Activated naive CD4-positive, alpha-beta T cell treated with anti-CD3 and anti-CD28 coated beads for 36 hours (primary cell): ENCODE measurements at regions not wholly inside any gene's neighbourhood (a gene's known extent, or its start where the extent isn't known, plus 50 kb on each side); places are given as distances from the start of the nearest gene placed in this dataset.
"Not testable (repeated sequence)": the region's sequence is repeated elsewhere in the genome, so short reads cannot be mapped to it uniquely, and the experiment has no call there.

Source experiments
- CTCF ChIA-PET: fragments of 350-600 bp; sonication (Branson Sonifier 250); formaldehyde crosslinking; loops from one replicate; lab custom pipeline; 2021; ENCODE audit warnings: antibody characterized with exemption; lab: Charles Lee
- DNase-seq: peaks from one replicate; pipeline ENCODE4 v3.0.0-alpha.2; 2020
- H3K27ac Mint-ChIP-seq: one replicate; pipeline ENCODE4 v1.8.0; 2021; ENCODE audit warnings: mild to moderate bottlenecking, mixed read lengths
- H3K27me3 Mint-ChIP-seq: one replicate; pipeline ENCODE4 v1.8.0; 2021; ENCODE audit warnings: low read depth, mixed read lengths
- H3K36me3 Mint-ChIP-seq: one replicate; pipeline ENCODE4 v1.8.0; 2021; ENCODE audit warnings: low read depth, mixed read lengths
- H3K4me1 Mint-ChIP-seq: one replicate; pipeline ENCODE4 v1.8.0; 2021; ENCODE audit warnings: low read depth, mixed read lengths
- H3K4me3 Mint-ChIP-seq: one replicate; pipeline ENCODE4 v1.8.0; 2021; ENCODE audit warnings: mild to moderate bottlenecking, moderate library complexity, mixed read lengths
- H3K9me3 Mint-ChIP-seq: one replicate; pipeline ENCODE4 v1.8.0; 2021; ENCODE audit warnings: mixed read lengths
- intact Hi-C: fragments of 100-400 bp; cut with micrococcal nuclease; formaldehyde crosslinking; loops from one replicate; pipeline ENCODE4 v1.15.1; 2023

- H3K4me1 Mint-ChIP-seq: peaks cover 6% of the 10 kb centered on the region
- no peak overlapping the region for H3K27ac Mint-ChIP-seq
- no peaks in the 10 kb centered on the region for H3K27me3 Mint-ChIP-seq
- no peaks in the 10 kb centered on the region for H3K36me3 Mint-ChIP-seq
- no peak overlapping the region for H3K4me3 Mint-ChIP-seq
- CTCF ChIA-PET: no interaction called here
- intact Hi-C loops: loop anchor here (10.0 kb wide), 1 partner anchor 271 kb away; no protein-coding TSS in a partner anchor
- H3K9me3 Mint-ChIP-seq: no peaks in the 10 kb centered on the region
- DNase-seq: no peak
These were observed 232.1 kb upstream of the PIK3R1 start for GRCh38 chr5:67983251-67984110.

DNA sequence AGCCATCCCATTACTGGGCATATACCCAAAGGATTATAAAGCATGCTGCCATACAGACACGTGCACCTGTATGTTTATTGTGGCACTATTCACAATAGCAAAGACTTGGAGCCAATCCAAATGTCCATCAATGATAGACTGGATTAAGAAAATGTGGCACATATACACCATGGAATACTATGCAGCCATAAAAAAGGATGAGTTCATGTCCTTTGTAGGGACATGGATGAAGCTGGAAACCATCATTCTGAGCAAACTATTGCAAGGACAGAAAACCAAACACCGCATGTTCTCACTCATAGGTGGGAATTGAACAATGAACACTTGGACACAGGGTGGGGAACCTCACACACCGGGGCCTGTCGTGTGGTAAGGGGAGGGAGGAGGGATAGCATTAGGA is 233.4 kb upstream of the PIK3R1 start:
- H3K9me3 Mint-ChIP-seq, CTCF ChIA-PET, H3K27me3 Mint-ChIP-seq, H3K27ac Mint-ChIP-seq, DNase-seq, H3K4me3 Mint-ChIP-seq, H3K36me3 Mint-ChIP-seq, H3K4me1 Mint-ChIP-seq: not testable (repeated sequence)
- intact Hi-C loops: loop anchor here (10.0 kb wide), 1 partner anchor 273 kb away; no protein-coding TSS in a partner anchor

DNA sequence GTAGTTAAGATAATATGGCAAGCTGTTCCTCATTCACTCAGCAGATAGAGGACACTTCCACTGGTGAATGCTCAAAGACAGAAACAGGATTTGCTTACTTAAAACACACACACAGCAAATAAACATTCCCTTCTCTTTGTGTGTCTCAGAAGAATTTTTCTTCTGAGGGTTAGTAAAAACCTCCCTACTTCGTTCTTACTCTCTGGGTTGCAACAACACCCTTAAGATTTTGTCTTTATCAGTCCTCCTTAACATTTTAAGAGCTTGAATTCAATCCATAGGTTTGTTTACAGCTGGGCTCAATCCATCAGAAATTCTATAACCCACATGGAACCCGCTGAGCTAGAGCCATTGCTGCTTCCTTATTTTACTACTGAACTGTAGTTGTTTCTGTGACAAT is 237.4 kb upstream of the PIK3R1 start:
- Mint-ChIP-seq H3K4me3 (no peak overlapping the region), H3K4me1 (peaks cover 4% of the 10 kb centered on the region), H3K36me3 (no peaks in the 10 kb centered on the region), H3K27me3 (no peaks in the 10 kb centered on the region), H3K27ac (no peak overlapping the region), H3K9me3 (no peaks in the 10 kb centered on the region)
- intact Hi-C loops: loop anchor here (10.0 kb wide), 1 partner anchor 733 kb away; no protein-coding TSS in a partner anchor
- no peak for DNase-seq
- CTCF ChIA-PET: interaction anchor here (0.6 kb wide), 1 partner anchor 756 kb away, joined by 7 read pairs; no protein-coding TSS in a partner anchor

- CTCF ChIA-PET: no interaction called here
- no peaks in the 10 kb centered on the region for H3K36me3 Mint-ChIP-seq
- H3K4me3 Mint-ChIP-seq: no peak overlapping the region
- intact Hi-C loops: loop anchor here (10.0 kb wide), 1 partner anchor 732 kb away; no protein-coding TSS in a partner anchor
- no peaks in the 10 kb centered on the region for H3K4me1 Mint-ChIP-seq
- no peaks in the 10 kb centered on the region for H3K9me3 Mint-ChIP-seq
- no peaks in the 10 kb centered on the region for H3K27me3 Mint-ChIP-seq
- H3K27ac Mint-ChIP-seq: no peak overlapping the region
- no peak for DNase-seq
These were observed 238.5 kb upstream of the PIK3R1 start for GRCh38 chr5:67976891-67977601.

- no peaks in the 10 kb centered on the region for H3K36me3 Mint-ChIP-seq
- H3K9me3 Mint-ChIP-seq: no peaks in the 10 kb centered on the region
- H3K4me1 Mint-ChIP-seq: no peaks in the 10 kb centered on the region
- H3K27me3 Mint-ChIP-seq: no peaks in the 10 kb centered on the region
- H3K27ac Mint-ChIP-seq: no peak overlapping the region
- CTCF ChIA-PET: interaction anchor here (0.9 kb wide), 1 partner anchor 20 kb away, joined by 3 read pairs; no protein-coding TSS in a partner anchor
- no peak for DNase-seq
- H3K4me3 Mint-ChIP-seq: no peak overlapping the region
- intact Hi-C loops: loop anchor here (10.0 kb wide), 1 partner anchor 731 kb away; no protein-coding TSS in a partner anchor
These were observed 239.4 kb upstream of the PIK3R1 start for GRCh38 chr5:67976181-67976580.

DNA sequence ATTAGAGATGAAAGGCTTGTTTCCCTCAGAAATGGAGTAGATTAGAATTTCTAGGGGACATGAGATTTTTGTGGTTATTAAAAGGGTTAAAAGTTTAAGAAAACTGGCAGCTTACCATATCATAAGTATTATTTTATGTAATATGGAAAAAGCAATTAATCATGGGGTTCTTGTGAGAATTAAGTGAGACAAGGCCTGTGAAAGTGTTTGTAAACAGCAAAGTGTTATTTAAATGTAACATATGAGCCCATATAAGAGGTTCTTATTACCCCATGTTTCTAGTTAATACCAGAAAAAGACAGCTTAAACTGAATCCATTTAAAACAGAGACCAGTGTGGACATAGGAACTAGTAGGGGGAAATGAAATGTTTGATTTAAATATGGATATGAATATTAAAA is 241.1 kb upstream of the PIK3R1 start:
- Mint-ChIP-seq H3K9me3 (no peaks in the 10 kb centered on the region), H3K4me1 (no peaks in the 10 kb centered on the region), H3K4me3 (no peak overlapping the region), H3K36me3 (no peaks in the 10 kb centered on the region), H3K27ac (no peak overlapping the region), H3K27me3 (no peaks in the 10 kb centered on the region)
- intact Hi-C loops: loop anchor here (10.0 kb wide), 1 partner anchor 730 kb away; no protein-coding TSS in a partner anchor
- CTCF ChIA-PET: no interaction called here
- DNase-seq: no peak

GRCh38 chr5:67974054-67974453 is 241.5 kb upstream of the PIK3R1 start:
- H3K27me3 Mint-ChIP-seq: no peaks in the 10 kb centered on the region

GRCh38 chr5:67971971-67972821 is 243.4 kb upstream of the PIK3R1 start:
- Mint-ChIP-seq H3K4me3 (no peak overlapping the region), H3K4me1 (no peaks in the 10 kb centered on the region), H3K27me3 (no peaks in the 10 kb centered on the region), H3K9me3 (no peaks in the 10 kb centered on the region), H3K27ac (no peak overlapping the region), H3K36me3 (no peaks in the 10 kb centered on the region)
- DNase-seq: no peak
- intact Hi-C loops: loop anchor here (10.0 kb wide), 1 partner anchor 727 kb away; no protein-coding TSS in a partner anchor
- CTCF ChIA-PET: no interaction called here

More at GRCh38 chr5:67974054-67974453, 241.5 kb upstream of the PIK3R1 start:
- Mint-ChIP-seq H3K4me3 (no peak overlapping the region), H3K4me1 (no peaks in the 10 kb centered on the region), H3K9me3 (no peaks in the 10 kb centered on the region), H3K27ac (no peak overlapping the region), H3K36me3 (no peaks in the 10 kb centered on the region)
- intact Hi-C loops: loop anchor here (10.0 kb wide), 1 partner anchor 729 kb away; no protein-coding TSS in a partner anchor
- CTCF ChIA-PET: no interaction called here
- no peak for DNase-seq

DNA sequence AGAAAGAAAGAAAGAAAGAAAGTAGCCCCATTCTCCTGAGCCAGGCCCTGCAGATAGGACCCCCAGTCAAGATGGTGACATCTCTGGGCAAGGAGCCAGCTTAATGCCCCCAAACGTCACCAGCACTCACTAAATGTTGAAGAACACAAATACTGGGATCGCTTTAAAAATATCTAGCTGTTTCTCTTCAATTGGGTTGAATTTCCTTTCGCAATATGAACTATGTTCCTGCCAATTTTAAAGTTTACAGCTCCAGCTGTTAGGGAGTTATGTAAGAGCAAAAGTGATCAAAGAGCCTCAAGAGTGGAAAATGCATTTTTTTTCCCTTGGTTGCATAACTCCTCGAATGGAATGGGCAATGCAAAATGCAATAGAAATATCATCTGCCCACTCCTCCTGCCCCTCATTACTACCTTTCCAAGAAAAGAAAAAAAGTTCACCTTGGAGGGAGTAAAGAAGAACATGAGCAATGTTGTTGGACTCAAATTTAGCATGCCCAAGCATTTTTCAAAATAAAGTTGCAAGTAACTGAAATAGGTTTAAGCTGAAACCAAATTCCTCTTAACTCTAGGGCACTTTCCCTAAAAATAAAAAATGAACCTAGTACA is 244.2 kb upstream of the PIK3R1 start:
- CTCF ChIA-PET: no interaction called here
- intact Hi-C loops: loop anchor here (10.0 kb wide), 1 partner anchor 727 kb away; no protein-coding TSS in a partner anchor
- H3K27me3 Mint-ChIP-seq: no peaks in the 10 kb centered on the region
- H3K9me3 Mint-ChIP-seq: no peaks in the 10 kb centered on the region
- DNase-seq: no peak
- H3K27ac Mint-ChIP-seq: no peak overlapping the region
- no peaks in the 10 kb centered on the region for H3K4me1 Mint-ChIP-seq
- no peak overlapping the region for H3K4me3 Mint-ChIP-seq
- no peaks in the 10 kb centered on the region for H3K36me3 Mint-ChIP-seq

DNA sequence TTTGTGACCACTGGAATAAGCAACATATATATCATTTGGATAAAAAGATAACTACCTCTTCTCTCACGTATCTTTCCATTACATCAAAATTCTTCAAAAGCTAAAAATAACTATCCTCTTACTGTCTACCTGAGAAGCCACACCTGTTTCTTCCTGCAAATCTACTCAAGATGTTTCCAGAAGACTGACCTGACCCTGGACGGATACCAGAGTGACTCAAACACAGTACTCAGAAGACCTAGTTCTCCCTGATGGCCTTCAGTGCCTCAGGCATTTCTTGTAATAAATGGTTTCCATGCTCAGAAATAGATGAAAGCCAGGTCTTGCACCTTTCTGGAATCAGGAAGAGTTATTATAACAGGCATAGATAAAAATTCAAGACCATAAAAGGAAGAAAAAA is 245.9 kb upstream of the PIK3R1 start:
- intact Hi-C loops: loop anchor here (10.0 kb wide), 1 partner anchor 725 kb away; no protein-coding TSS in a partner anchor
- Mint-ChIP-seq H3K36me3 (no peaks in the 10 kb centered on the region), H3K4me3 (no peak overlapping the region), H3K27ac (no peak overlapping the region), H3K9me3 (no peaks in the 10 kb centered on the region), H3K27me3 (no peaks in the 10 kb centered on the region), H3K4me1 (no peaks in the 10 kb centered on the region)
- DNase-seq: no peak
- CTCF ChIA-PET: interaction anchor here (0.6 to 0.9 kb wide), 2 partner anchors 11 to 819 kb away, joined by 3 read pairs; no protein-coding TSS in a partner anchor

- Mint-ChIP-seq H3K27me3 (no peaks in the 10 kb centered on the region), H3K4me1 (no peaks in the 10 kb centered on the region), H3K4me3 (no peak overlapping the region), H3K27ac (no peak overlapping the region), H3K36me3 (no peaks in the 10 kb centered on the region), H3K9me3 (no peaks in the 10 kb centered on the region)
- intact Hi-C loops: no loop called here
- no peak for DNase-seq
- CTCF ChIA-PET: interaction anchor here (0.6 to 0.9 kb wide), 2 partner anchors 10 to 819 kb away, joined by 3 read pairs; no protein-coding TSS in a partner anchor
These were observed 246.4 kb upstream of the PIK3R1 start for GRCh38 chr5:67969176-67969575.
